ENCODE measurements at regions not wholly inside any gene's neighbourhood (a gene's known extent, or its start where the extent isn't known, plus 50 kb on each side); places are given as distances from the start of the nearest gene placed in this dataset.

- H3K79me1 ChIP-seq (ENCODE audit: low read depth, low read length) = no peaks in the 10 kb centered on the region
- H2BK5ac ChIP-seq (ENCODE audit: low read length) = no peak overlapping the region
- H3K14ac ChIP-seq (ENCODE audit: low read length) = no peak overlapping the region
- H3K4ac ChIP-seq (ENCODE audit: low read length) = no peak overlapping the region
- H3K4me2 ChIP-seq (ENCODE audit: insufficient read depth, low read length, poor library complexity, severe bottlenecking) = no peak overlapping the region
- H3K27me3 ChIP-seq (ENCODE audit: control insufficient read depth in 3 of 3, insufficient read depth in 3 of 3, low read depth in 1 of 3, low read length in 3 of 3) = no peaks in the 10 kb centered on the region
- H2BK12ac ChIP-seq (ENCODE audit: low read length) = no peak overlapping the region
- H2AFZ ChIP-seq (ENCODE audit: low read length) = no peak overlapping the region
- no peak overlapping the region for H2AK5ac ChIP-seq (ENCODE audit: low read depth, low read length)
- H3K4me3 ChIP-seq (ENCODE audit: low read length in 2 of 2) = no peak overlapping the region
- peaks cover 6 to 8% of the 10 kb centered on the region in 2 donors for H3K9me3 ChIP-seq (replicated peaks in 1 of 2; ENCODE audit: control insufficient read depth in 2 of 2, insufficient read depth in 1 of 2, low read depth in 1 of 2, low read length in 2 of 2)
- H3K27ac ChIP-seq (replicated peaks; ENCODE audit: low read length) = no peak overlapping the region
- no peak overlapping the region for H4K91ac ChIP-seq (ENCODE audit: low read depth, low read length, poor library complexity)
- H3K36me3 ChIP-seq (replicated peaks in 1 of 2; ENCODE audit: control insufficient read depth in 2 of 2, insufficient read depth in 2 of 2, low read length in 2 of 2) = no peaks in the 10 kb centered on the region
- peaks cover 5 to 10% of the 10 kb centered on the region in 2 donors for H3K4me1 ChIP-seq (ENCODE audit: control insufficient read depth in 2 of 2, insufficient read depth in 1 of 2, low read depth in 1 of 2, low read length in 2 of 2)
- WGBS, 2 donors (ENCODE audit: extremely low coverage in 2 of 2, insufficient read length in 2 of 2, insufficient replicate concordance in 1 of 2) = no CpG with 5 or more reads among the region's 7 CpGs
- no peak overlapping the region for H3K18ac ChIP-seq (ENCODE audit: low read length)
- no peak overlapping the region for H2BK15ac ChIP-seq (ENCODE audit: low read length)
- H3K23ac ChIP-seq (ENCODE audit: low read depth, low read length, poor library complexity) = no peak overlapping the region
- no peak overlapping the region for H3K9ac ChIP-seq (ENCODE audit: low read depth, low read length, poor library complexity)
- H4K8ac ChIP-seq (ENCODE audit: low read depth, low read length) = no peak overlapping the region
- H2BK120ac ChIP-seq (ENCODE audit: low read depth, low read length) = no peak overlapping the region
- no peak for DNase-seq (ENCODE audit: low spot score)
Measured at GRCh38 chr3:159843840-159844730, 144.6 kb upstream of the IL12A start.

GRCh38 chr3:159844801-159845261 lies 143.8 kb upstream of the IL12A start:
- Histone ChIP-seq H2BK12ac (ENCODE audit: low read length) (no peak overlapping the region), H3K18ac (ENCODE audit: low read length) (no peak overlapping the region), H3K27me3 (ENCODE audit: control insufficient read depth in 3 of 3, insufficient read depth in 3 of 3, low read depth in 1 of 3, low read length in 3 of 3) (no peaks in the 10 kb centered on the region), H3K4me2 (ENCODE audit: insufficient read depth, low read length, poor library complexity, severe bottlenecking) (no peak overlapping the region), H3K4me3 (ENCODE audit: low read length in 2 of 2) (no peak overlapping the region), H3K4ac (ENCODE audit: low read length) (no peak overlapping the region), H3K36me3 (replicated peaks in 1 of 2; ENCODE audit: control insufficient read depth in 2 of 2, insufficient read depth in 2 of 2, low read length in 2 of 2) (no peaks in the 10 kb centered on the region), H3K23ac (ENCODE audit: low read depth, low read length, poor library complexity) (no peak overlapping the region), H3K79me1 (ENCODE audit: low read depth, low read length) (peaks cover 1% of the 10 kb centered on the region), H3K27ac (replicated peaks; ENCODE audit: low read length) (no peak overlapping the region), H2BK120ac (ENCODE audit: low read depth, low read length) (no peak overlapping the region), H3K9me3 (replicated peaks in 1 of 2; ENCODE audit: control insufficient read depth in 2 of 2, insufficient read depth in 1 of 2, low read depth in 1 of 2, low read length in 2 of 2) (peaks cover 6 to 8% of the 10 kb centered on the region in 2 donors), H2AK5ac (ENCODE audit: low read depth, low read length) (no peak overlapping the region), H4K91ac (ENCODE audit: low read depth, low read length, poor library complexity) (no peak overlapping the region), H2BK15ac (ENCODE audit: low read length) (no peak overlapping the region), H2BK5ac (ENCODE audit: low read length) (no peak overlapping the region), H3K9ac (ENCODE audit: low read depth, low read length, poor library complexity) (no peak overlapping the region), H3K14ac (ENCODE audit: low read length) (no peak overlapping the region), H2AFZ (ENCODE audit: low read length) (no peak overlapping the region), H3K4me1 (ENCODE audit: control insufficient read depth in 2 of 2, insufficient read depth in 1 of 2, low read depth in 1 of 2, low read length in 2 of 2) (peaks cover 5 to 10% of the 10 kb centered on the region in 2 donors), H4K8ac (ENCODE audit: low read depth, low read length) (no peak overlapping the region)
- DNase-seq (ENCODE audit: low spot score) = no peak
- WGBS, 2 donors (ENCODE audit: extremely low coverage in 2 of 2, insufficient read length in 2 of 2, insufficient replicate concordance in 1 of 2) = no CpG with 5 or more reads among the region's 4 CpGs

GRCh38 chr3:159845737-159846136 lies 142.9 kb upstream of the IL12A start:
- Histone ChIP-seq H2AK5ac (ENCODE audit: low read depth, low read length) (no peak overlapping the region), H2BK5ac (ENCODE audit: low read length) (no peak overlapping the region), H3K4me3 (ENCODE audit: low read length in 2 of 2) (no peak overlapping the region), H2BK12ac (ENCODE audit: low read length) (no peak overlapping the region), H3K9me3 (replicated peaks in 1 of 2; ENCODE audit: control insufficient read depth in 2 of 2, insufficient read depth in 1 of 2, low read depth in 1 of 2, low read length in 2 of 2) (peaks cover 6 to 8% of the 10 kb centered on the region in 2 donors), H3K4me2 (ENCODE audit: insufficient read depth, low read length, poor library complexity, severe bottlenecking) (no peak overlapping the region), H2AFZ (ENCODE audit: low read length) (no peak overlapping the region), H3K79me1 (ENCODE audit: low read depth, low read length) (peaks cover 2% of the 10 kb centered on the region), H3K4ac (ENCODE audit: low read length) (no peak overlapping the region), H3K27ac (replicated peaks; ENCODE audit: low read length) (no peak overlapping the region), H3K14ac (ENCODE audit: low read length) (no peak overlapping the region), H3K36me3 (replicated peaks in 1 of 2; ENCODE audit: control insufficient read depth in 2 of 2, insufficient read depth in 2 of 2, low read length in 2 of 2) (no peaks in the 10 kb centered on the region), H3K18ac (ENCODE audit: low read length) (no peak overlapping the region), H4K91ac (ENCODE audit: low read depth, low read length, poor library complexity) (no peak overlapping the region), H3K9ac (ENCODE audit: low read depth, low read length, poor library complexity) (no peak overlapping the region), H3K23ac (ENCODE audit: low read depth, low read length, poor library complexity) (no peak overlapping the region), H3K4me1 (ENCODE audit: control insufficient read depth in 2 of 2, insufficient read depth in 1 of 2, low read depth in 1 of 2, low read length in 2 of 2) (peaks cover 5 to 10% of the 10 kb centered on the region in 2 donors), H4K8ac (ENCODE audit: low read depth, low read length) (no peak overlapping the region), H2BK120ac (ENCODE audit: low read depth, low read length) (no peak overlapping the region), H2BK15ac (ENCODE audit: low read length) (no peak overlapping the region), H3K27me3 (ENCODE audit: control insufficient read depth in 3 of 3, insufficient read depth in 3 of 3, low read depth in 1 of 3, low read length in 3 of 3) (no peaks in the 10 kb centered on the region)
- no CpG with 5 or more reads among the region's 3 CpGs for WGBS, 2 donors (ENCODE audit: extremely low coverage in 2 of 2, insufficient read length in 2 of 2, insufficient replicate concordance in 1 of 2)
- DNase-seq (ENCODE audit: low spot score) = no peak

GRCh38 chr3:159846255-159846654 lies 142.4 kb upstream of the IL12A start:
- Histone ChIP-seq H3K4me2 (ENCODE audit: insufficient read depth, low read length, poor library complexity, severe bottlenecking) (no peak overlapping the region), H4K8ac (ENCODE audit: low read depth, low read length) (no peak overlapping the region), H3K79me1 (ENCODE audit: low read depth, low read length) (peaks cover 2% of the 10 kb centered on the region), H2BK15ac (ENCODE audit: low read length) (no peak overlapping the region), H2AK5ac (ENCODE audit: low read depth, low read length) (no peak overlapping the region), H2BK12ac (ENCODE audit: low read length) (no peak overlapping the region), H3K4ac (ENCODE audit: low read length) (no peak overlapping the region), H3K23ac (ENCODE audit: low read depth, low read length, poor library complexity) (no peak overlapping the region), H2BK120ac (ENCODE audit: low read depth, low read length) (no peak overlapping the region), H2BK5ac (ENCODE audit: low read length) (no peak overlapping the region), H3K9ac (ENCODE audit: low read depth, low read length, poor library complexity) (no peak overlapping the region), H3K4me1 (ENCODE audit: control insufficient read depth in 2 of 2, insufficient read depth in 1 of 2, low read depth in 1 of 2, low read length in 2 of 2) (peaks cover under 1 to 10% of the 10 kb centered on the region in 2 donors), H3K27me3 (ENCODE audit: control insufficient read depth in 3 of 3, insufficient read depth in 3 of 3, low read depth in 1 of 3, low read length in 3 of 3) (no peaks in the 10 kb centered on the region), H3K4me3 (ENCODE audit: low read length in 2 of 2) (no peak overlapping the region), H3K14ac (ENCODE audit: low read length) (no peak overlapping the region), H4K91ac (ENCODE audit: low read depth, low read length, poor library complexity) (no peak overlapping the region), H3K18ac (ENCODE audit: low read length) (no peak overlapping the region), H3K27ac (replicated peaks; ENCODE audit: low read length) (no peak overlapping the region), H3K36me3 (replicated peaks in 1 of 2; ENCODE audit: control insufficient read depth in 2 of 2, insufficient read depth in 2 of 2, low read length in 2 of 2) (no peaks in the 10 kb centered on the region), H3K9me3 (replicated peaks in 1 of 2; ENCODE audit: control insufficient read depth in 2 of 2, insufficient read depth in 1 of 2, low read depth in 1 of 2, low read length in 2 of 2) (peaks cover 6 to 8% of the 10 kb centered on the region in 2 donors), H2AFZ (ENCODE audit: low read length) (no peak overlapping the region)
- WGBS, 2 donors (ENCODE audit: extremely low coverage in 2 of 2, insufficient read length in 2 of 2, insufficient replicate concordance in 1 of 2) = no CpG with 5 or more reads among the region's 1 CpG
- DNase-seq (ENCODE audit: low spot score) = no peak

All from neuronal stem cell (in vitro differentiated cells).